HG03097 (cell line): ENCODE measurements at regions not wholly inside any gene's neighbourhood (a gene's known extent, or its start where the extent isn't known, plus 50 kb on each side); places are given as distances from the start of the nearest gene placed in this dataset.

Experiments
- ATAC-seq: cut with Tn5 transposase; IDR thresholded peaks from one replicate; pipeline ENCODE4 v1.9.1; 2021; ENCODE audit not compliant: unreplicated experiment, low FRiP score

DNA sequence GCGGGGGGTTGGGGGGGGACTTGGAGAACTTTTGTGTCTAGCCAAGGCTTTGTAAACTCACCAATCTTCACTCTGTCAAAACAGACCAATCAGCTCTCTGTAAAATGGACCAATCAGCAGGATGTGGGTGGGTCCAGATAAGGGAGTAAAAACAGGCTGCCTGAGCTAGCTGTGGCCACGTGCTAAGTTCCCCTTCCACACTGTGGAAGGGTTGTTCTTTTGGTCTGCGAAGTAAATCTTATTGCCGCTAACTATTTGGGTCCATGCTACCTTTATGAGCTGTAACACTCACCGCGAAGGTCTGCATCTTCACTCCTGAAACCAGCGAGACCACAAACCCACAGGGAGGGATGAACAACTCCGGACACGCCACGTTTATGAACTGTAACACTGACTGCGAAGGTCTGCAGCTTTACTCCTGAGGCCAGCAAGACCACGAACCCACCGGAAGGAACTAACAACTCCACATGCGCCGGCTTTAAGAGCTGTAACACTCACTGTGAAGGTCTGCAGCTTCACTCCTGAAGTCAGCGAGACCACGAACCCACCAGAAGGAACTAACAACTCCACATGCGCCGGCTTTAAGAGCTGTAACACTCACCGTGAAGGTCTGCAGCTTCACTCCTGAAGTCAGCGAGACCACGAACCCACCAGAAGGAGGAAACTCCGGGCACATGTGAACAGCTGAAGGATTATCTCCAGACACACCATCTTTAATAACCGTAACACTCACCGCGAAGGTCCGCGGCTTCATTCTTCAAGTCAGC, 186.6 kb downstream of the ID4 start:
- peak; percentile 94 for ATAC-seq

DNA sequence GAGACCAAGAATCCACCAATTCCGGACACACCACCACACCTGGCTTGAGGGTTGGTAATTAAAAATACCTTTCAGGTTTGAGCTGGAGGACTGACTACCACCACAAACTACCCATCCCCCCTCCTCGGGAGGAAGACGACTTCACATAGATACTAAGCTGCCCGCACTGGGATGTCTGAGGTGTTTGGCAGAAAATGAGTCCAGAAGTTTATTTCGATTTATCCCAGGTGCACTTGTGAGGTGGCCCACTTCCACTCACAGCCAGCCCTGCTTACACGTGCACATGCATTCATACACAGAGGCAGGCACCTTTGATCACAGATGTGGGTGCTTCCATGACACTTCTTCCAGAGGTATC, 187.1 kb downstream of the ID4 start:
- ATAC-seq: no peak

DNA sequence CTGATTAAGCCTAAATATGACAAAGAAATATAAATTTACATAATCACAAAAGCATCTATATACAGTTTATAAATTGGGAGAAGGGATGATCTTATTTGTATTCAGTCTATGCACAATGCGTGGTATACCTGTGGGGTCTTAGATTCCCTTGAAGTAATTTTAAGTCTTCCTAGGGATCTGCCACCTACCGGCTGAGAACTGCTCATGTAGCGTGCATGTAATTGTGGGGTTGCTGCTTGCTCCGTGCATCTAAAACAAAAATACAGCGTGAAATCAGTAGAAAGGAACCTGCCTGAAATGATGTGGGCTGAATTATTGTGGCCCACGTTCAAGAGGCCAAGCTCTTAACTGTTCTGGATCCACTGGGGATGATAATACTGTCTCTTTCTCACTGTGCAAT, 187.3 kb downstream of the MBOAT1 start:
- ATAC-seq: no peak

DNA sequence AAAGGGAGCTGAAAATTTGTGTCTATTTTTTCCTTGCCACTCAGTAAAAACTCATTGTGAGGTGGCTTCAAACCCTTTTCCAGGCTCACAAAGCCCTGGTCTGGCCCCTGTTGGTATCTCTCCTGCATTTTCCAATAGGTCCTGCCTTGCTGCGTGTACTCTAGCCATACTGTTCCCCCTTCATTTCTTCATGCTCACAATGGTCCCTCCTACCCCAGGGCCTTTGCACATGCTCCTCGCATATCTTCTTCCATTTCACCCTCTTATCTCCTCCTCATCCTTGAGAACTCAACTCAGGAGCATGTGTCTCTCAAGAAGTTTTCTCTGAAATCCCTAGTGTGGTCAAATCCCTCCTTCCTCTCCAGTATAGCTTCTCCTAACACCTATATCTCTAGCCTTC, 186.6 kb downstream of the MBOAT1 start:
- no peak for ATAC-seq

DNA sequence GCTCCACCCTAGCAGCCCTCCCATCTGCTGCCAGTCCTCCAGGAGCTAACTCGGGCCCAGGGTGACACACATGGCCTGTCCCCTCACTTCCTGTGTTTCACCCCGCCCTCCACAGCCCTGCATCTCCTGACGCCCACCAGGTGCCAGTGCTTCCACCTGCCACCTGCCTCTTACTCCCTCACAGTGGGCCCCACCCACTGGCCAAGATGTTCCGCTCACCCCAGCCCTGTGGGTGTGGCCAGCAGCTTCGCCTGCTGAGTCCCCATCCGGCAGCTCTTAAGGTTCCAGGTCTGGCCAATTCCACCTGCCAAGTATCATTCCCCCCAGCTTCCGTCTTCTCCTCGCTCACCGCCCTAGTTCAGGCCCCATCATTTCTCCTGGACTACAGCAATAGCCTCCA, 184.1 kb downstream of the MBOAT1 start:
- ATAC-seq: no peak

DNA sequence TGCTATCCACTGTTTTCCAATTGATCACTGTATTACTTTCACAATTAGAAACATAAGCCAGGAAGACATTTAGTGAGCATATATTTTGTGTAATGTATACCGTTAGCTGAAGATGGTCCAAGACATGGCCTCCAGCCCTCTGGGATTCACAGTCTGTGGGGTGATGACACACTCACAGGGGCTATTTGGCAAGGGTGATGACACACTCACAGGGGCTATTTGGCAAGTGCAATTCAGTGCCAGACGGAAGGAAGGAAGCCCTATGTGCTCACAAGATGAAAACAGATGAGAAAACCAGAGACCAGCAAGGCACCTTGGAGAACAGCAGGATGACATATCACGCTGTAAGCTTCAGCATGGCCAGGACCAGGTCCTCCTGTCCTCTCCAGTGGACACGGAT, 183.7 kb downstream of the MBOAT1 start:
- no peak for ATAC-seq

DNA sequence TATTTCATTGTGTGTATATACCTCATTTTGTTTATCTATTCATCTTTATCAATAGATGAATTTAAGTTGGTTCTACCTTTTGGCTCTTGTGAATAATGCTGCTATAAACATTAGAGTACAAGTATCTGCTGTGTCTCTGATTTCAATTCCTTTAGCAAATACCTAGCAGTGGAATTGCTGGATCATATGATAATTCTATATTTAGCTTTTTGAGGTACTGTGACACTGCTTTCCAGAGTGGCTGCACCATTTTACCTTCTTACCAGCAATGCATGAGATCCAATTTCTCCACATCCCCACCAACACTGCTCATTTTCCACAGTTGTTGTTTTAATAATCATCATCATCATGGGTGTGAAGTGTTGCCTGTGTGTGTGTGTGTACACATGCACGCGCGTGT, 182.3 kb downstream of the MBOAT1 start:
- no peak for ATAC-seq

DNA sequence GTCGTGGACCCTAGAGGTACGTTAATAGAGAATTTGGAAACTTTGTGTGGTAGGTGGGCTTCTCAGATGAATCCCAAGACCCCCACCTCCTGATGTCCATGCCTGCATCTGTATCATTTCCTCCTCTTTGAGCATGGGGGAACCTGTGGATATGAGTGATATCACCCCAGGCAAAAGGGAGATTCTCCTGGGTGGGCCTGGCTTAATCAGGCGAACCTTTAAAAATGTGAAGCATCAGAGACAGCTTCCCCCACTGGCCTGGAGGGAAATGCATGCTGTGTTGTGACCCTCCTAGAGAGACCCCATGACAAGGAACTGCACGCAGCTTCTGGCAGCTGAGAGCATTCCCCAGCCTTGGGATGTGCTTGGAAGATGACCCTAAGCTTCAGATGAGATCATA, 180.9 kb downstream of the MBOAT1 start:
- ATAC-seq: no peak

DNA sequence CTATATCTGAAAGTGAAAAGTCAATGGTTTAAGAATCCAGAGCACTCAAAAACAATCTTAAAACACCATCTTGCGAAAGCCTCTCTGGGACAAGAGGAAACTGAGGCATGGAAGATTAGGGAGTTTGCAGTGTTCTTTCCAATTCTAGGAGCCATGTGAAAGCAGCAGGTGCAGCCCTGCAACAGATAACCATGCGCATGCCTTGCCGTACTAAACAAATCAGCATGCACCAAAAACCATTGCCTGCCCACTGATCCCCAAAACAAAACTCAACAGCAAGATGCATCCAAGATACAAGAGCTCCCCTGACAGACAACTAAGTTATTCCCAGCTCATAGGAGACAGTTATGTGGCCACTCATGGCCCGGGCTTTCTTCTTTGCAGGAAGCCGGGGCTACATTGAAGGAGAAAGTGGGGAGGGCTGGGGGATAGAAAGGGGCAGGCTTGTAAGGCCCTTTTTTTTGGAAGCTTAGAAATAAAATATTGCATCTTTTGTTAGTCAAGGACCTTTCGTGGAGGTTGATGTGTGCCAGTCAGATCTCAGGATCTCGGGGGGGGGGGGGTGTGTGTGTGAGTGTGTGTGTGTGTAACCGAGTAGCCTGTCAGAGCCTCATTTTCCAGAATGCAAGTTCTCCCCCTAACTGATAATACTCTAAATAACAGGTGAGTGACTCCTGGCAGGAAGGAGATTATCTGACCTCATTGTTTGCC, 178.4 kb downstream of the MBOAT1 start:
- no peak for ATAC-seq

DNA sequence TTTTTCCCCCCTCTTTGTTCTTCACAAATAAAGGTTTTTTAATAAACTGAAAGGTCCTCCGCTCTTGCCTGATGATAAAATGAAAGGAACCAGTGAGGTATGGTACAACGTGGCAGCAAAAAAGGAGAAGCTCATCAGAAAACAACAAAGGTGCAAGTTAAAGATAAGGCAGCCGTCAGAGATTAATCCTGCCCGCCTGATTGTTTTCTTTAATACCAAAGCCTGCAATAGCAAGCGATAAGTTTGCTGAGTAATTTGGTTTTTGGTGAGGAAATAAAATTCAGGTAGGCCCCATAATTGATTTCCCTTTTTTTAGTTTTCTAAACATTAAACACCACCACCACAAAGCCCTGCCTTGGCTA, 177.9 kb downstream of the MBOAT1 start:
- no peak for ATAC-seq

DNA sequence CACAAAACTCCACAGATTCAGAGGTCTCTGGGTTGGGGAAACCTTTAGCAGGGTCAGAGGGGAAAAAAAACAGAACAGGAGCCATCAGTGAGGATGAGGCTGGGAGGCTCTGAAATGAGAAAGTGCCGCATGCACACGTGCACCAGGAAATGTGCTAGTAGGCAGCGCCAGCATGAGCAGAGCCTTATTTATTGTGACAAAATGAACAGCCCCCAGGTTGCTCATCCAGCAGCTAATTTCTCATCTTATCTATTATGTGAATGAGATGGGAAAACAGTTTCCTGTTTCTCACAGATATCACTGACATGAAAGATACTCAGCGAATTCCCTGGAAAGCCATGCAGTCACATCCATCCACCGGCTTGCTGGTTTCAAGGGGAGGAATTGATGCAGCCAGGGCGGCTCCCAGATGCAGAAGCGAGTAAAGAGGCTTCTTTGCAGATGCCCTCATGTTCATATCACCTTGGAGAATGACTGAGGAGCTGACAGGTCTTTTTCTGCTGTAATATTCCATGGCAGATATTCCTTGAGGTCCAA, 176.1 kb downstream of the MBOAT1 start:
- ATAC-seq: no peak

DNA sequence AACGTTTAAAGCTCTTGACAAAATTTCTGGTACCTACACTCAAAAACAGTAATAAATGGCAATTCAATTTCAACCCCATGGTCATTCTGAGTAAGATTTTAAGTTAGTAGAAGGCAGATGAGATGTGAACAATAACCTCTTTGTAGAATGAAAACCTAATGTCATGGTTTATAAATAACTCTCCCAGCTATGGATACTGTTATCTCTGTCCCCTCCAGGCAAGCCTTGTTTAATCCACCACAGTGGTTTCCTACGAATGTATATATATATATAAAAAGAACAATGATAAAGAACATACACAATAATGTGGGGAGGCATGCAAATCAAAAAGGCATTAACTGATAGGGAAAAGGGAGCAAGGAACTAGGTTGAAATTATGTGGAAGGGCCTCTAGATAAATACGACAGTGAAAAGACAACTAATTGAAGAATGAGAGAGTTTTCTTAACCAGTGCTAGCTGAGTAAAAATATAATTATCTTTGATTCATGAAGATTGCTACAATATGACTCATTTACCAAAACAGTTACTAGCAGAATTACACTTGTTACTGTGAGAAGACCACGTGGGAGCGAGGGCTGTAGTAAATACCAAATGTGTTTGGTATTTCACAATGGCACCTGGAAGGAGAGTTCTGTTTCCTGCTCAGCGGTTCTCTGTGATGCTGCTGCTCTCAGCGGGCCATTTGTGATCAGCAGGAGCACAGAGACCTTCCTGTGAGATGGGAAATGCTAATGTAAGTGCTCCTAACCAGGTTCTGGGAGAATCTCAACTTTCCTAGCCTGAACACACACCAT, 173.7 kb downstream of the MBOAT1 start:
- ATAC-seq: no peak

DNA sequence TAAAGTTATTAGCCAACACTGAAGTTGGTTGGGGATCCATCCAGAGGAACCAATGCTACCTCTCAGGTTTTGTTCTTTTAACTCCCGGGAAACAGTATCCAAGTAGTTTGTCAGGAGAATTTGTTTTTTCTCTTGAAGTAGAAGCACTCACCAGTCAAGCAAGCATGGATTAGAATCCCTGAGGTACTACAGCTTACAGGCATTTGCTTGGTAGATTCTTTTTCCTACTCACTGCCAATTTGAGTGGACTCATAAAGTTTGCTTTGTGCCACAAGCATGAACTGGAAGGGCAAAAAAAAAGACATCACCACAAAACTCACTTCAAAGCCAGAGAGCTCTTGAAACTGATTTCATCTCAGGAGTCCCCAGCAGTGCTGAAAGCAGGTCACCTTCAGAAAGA, 167.4 kb downstream of the MBOAT1 start:
- ATAC-seq: no peak
